ENCODE measurements at regions not wholly inside any gene's neighbourhood (a gene's known extent, or its start where the extent isn't known, plus 50 kb on each side); places are given as distances from the start of the nearest gene placed in this dataset.

- no peak for DNase-seq (ENCODE audit: low read depth)
- H3K4me3 ChIP-seq (ENCODE audit: low read depth, low read length) = no peak overlapping the region
- no peak for TF ChIP-seq CTCF (conservative IDR thresholded peaks at IDR 0.05; ENCODE audit: low read depth, low read length)
Observed at GRCh38 chr20:17794400-17794799, 94.6 kb downstream of the BANF2 start.

GRCh38 chr20:17793986-17794385 lies 94.2 kb downstream of the BANF2 start:
- H3K4me3 ChIP-seq (ENCODE audit: low read depth, low read length) = no peak overlapping the region
- TF ChIP-seq CTCF (conservative IDR thresholded peaks at IDR 0.05; ENCODE audit: low read depth, low read length) = no peak

GRCh38 chr20:17790296-17790695 lies 90.5 kb downstream of the BANF2 start:
- no peak for TF ChIP-seq CTCF (conservative IDR thresholded peaks at IDR 0.05; ENCODE audit: low read depth, low read length)
- DNase-seq (ENCODE audit: low read depth) = no peak
- H3K4me3 ChIP-seq (ENCODE audit: low read depth, low read length) = no peak overlapping the region

More at GRCh38 chr20:17793986-17794385, 94.2 kb downstream of the BANF2 start:
- no peak for DNase-seq (ENCODE audit: low read depth)

- no peak for DNase-seq (ENCODE audit: low read depth)
- no peak overlapping the region for H3K4me3 ChIP-seq (ENCODE audit: low read depth, low read length)
- no peak for TF ChIP-seq CTCF (conservative IDR thresholded peaks at IDR 0.05; ENCODE audit: low read depth, low read length)
Observed at GRCh38 chr20:17787816-17788215, 88.0 kb downstream of the BANF2 start.

GRCh38 chr20:17786221-17786718 lies 86.5 kb downstream of the BANF2 start:
- TF ChIP-seq CTCF (conservative IDR thresholded peaks at IDR 0.05; ENCODE audit: low read depth, low read length) = no peak
- DNase-seq (ENCODE audit: low read depth) = no peak

More at GRCh38 chr20:17786221-17786718, 86.5 kb downstream of the BANF2 start:
- H3K4me3 ChIP-seq (ENCODE audit: low read depth, low read length) = no peak overlapping the region

Measured in epithelial cell of proximal tubule (primary cell).